EH (cell line): ENCODE measurements at regions not wholly inside any gene's neighbourhood (a gene's known extent, or its start where the extent isn't known, plus 50 kb on each side); places are given as distances from the start of the nearest gene placed in this dataset.
"Not testable (repeated sequence)": the region's sequence is repeated elsewhere in the genome, so short reads cannot be mapped to it uniquely, and the experiment has no call there.

ENCODE experiments used
- DNase-seq: peaks from one replicate; pipeline ENCODE4 v3.0.0-alpha.2; 2015; ENCODE audit warnings: low read depth

GRCh38 chr1:25171013-25171412, 61.3 kb downstream of the SYF2 start:
- not testable (repeated sequence) for DNase-seq

GRCh38 chr1:25170439-25170838, 61.9 kb downstream of the SYF2 start:
- no peak for DNase-seq

- DNase-seq, result no peak
Observed at GRCh38 chr1:25169610-25170009, 62.7 kb downstream of the SYF2 start.

DNA sequence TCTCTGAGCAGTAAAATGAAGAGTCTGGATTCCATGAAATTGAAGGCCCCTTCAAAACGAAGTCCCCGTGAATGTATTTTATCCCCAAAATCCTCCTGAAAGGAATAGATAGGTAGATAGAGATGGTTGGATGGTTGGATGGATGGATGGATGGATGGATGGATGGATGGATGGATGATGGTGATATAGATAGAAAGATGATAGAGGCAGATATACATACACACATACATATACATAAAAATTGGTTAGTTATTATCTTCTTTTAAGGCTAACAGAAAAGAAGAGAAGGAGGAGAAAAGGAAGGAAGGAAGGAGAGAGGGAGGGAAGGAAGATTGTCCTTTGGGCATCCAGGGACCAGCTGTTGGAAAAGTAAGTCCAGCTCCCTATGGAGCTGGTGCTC, 63.1 kb downstream of the SYF2 start:
- no peak for DNase-seq

DNA sequence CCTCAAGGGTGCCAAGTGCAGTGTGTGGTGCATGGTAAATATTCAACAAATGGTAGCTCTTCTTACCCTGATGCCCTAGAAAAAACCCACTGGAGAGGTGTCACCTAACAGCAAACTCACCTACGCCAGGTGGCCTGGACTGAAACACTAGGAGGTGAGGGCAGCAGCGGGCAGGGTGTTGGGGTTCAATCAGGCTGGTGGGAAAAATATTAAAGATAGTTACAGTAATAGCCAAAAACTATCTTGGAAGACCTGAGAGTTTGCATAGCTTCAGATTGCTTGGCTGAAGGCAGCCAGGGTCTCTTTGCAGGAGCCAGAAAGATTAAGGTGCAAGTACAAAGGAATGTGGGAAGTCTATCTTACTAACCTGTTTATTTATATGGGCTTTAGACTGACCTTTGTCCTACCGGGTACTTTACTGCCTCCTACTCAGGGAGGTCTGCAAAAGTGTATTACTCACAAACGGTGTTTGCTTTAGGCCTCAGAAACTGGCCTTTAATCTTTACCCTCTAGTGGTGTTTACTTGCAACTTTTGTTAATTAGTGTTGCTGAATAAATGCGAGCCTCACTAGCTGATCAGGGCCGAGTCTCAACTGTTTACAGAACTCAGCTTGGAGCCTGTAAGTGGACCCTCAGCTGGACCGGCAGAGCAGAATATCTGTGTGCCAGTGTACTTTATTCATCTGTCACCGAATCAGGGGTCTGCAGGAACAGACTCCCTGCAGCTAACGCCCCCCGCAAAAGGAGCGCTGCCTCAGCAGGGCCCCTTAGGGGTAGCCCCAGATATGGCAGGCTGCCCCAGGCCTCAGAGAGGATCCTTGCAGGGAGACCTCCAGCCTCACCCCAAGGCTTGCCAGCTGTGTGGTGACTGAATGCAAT, 63.9 kb downstream of the SYF2 start:
- no peak for DNase-seq

DNA sequence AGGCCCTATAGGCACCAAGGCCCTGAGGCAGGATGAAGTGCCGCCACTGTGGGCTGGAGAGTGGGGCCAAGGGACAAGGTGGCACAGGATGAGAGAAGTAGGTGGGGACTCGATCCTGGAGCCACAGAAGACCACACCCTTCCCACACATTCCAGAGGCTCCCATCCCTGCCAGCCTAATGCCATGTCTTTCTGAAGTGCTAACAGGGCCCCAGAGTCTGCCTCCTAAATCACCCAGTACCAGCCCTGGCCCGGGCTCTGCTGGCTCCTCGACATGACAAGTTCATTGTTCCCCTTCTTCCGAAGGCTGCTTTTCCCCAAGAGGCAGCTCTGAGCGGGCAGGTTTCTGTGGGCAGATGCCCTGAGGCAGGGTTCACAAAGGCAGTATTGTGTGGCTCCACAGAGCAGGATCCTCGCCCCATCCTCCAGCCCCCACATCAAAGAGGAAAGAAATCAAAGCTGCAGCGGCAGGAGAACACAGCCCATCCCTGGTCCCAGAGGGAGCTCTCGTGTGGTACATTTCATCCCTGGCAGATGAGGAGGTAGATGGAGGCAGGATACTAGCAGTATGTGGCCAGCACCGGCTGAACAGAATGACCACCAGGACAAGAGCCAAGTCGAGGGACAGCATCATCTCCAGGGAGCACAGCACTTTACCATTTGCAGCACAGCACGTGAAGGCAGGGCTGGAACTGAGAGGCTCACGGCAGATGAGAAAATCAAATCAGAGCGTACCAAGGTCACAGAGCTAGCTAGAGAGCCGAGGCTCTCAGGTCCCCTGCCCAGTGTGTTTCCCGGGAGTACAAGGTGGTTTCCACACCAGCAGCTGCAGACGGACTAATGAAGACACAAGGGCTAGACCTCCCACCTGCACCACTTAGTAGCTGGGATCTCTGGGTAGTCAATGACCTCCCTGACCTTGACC, 64.8 kb downstream of the SYF2 start:
- no peak for DNase-seq

GRCh38 chr1:25166847-25167246, 65.5 kb downstream of the SYF2 start:
- DNase-seq, result no peak

DNA sequence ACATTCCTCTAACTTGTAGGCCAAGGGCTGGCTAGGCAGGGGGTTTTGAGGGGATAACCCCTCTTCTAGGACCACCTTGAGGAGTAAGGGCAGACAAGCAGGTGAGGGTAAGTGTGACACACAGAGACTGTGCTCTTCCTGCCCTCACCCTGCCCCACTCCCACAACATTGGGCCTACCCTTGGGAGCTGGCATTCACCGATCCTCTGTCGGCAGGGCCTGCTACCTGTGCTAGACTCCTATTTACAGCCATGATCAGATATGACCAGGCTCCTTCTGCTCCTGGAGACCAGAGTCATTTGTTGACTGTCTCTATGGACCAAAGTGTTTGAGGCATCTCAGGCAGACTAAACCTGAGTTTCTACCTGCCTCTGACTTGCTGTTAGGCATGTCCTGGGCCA, 68.3 kb downstream of the SYF2 start:
- DNase-seq, result no peak

DNA sequence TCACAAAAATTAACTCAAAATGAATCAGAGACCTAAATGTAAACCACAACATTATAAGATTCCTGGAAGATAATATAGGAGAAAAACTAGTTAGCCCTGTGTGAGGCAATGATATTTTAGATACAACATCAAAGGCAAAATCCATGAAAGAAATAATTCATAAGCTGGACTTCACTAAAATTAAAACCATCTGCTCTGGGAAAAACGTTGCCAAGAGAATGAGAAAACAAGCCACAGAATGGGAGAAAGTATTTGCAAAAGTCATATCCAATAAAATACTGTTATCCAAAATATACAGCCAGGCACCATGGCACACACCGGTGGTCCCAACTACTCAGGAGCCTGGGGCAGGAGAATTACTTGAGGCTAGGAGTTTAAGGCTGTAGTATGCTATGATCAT, 70.3 kb downstream of the SYF2 start:
- peak; percentile 34 for DNase-seq

DNA sequence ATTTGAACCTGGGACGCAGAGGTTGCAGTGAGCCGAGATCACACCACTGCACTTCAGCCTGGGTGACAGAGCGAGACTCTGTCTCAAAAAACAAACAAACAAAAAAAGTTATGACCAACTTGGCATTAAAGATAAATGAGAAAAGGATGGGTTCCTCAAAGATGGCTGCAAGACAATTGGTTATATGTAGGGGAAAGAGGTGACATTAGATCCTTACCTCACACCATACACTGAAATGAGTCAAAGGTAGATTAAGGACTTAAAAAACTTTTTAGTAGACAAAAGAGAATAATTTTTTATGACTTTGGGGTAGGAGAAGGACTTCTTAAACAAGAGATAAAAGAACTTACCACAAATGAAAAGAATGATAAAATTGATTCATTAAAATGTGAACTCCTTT, 74.5 kb downstream of the SYF2 start:
- no peak for DNase-seq

GRCh38 chr1:25150985-25151495, 81.3 kb downstream of the SYF2 start:
- DNase-seq, result no peak

DNA sequence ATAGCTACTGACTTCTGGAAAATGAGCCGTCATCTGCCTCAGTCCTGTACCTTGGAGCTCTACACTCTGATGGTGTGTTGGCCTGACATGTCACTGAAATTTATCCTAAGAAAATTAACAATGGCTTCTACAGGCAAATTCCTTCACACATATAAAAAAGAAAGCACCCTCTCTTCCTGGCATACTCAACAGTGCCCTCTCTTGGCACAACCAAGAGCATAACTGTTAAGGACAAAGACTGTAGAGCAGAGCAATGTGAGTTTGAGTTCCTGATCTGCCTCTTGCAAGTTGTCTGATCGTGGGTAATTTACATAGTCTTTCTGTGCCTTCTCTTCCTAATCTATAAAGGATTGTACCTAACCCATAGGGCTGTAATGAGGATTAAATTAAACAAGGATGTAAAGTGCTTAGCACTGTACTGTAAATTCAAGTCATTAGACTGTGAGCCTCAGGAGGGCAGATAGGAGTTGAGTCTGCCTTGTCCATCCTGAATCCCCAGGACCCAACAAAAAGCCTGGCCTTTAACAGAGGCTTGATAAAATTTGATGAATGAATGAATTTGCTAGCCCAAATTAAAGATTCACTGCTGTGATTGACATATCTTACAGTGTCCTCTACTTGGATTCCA, 83.5 kb downstream of the SYF2 start:
- DNase-seq, result peak; percentile 30

- no peak for DNase-seq
Observed at GRCh38 chr1:25146451-25146855, 85.8 kb downstream of the SYF2 start.

GRCh38 chr1:25145775-25146393, 86.4 kb downstream of the SYF2 start:
- DNase-seq, result no peak

- DNase-seq, result peak; percentile 45
Observed at GRCh38 chr1:25140073-25140797, 92.1 kb downstream of the SYF2 start.

DNA sequence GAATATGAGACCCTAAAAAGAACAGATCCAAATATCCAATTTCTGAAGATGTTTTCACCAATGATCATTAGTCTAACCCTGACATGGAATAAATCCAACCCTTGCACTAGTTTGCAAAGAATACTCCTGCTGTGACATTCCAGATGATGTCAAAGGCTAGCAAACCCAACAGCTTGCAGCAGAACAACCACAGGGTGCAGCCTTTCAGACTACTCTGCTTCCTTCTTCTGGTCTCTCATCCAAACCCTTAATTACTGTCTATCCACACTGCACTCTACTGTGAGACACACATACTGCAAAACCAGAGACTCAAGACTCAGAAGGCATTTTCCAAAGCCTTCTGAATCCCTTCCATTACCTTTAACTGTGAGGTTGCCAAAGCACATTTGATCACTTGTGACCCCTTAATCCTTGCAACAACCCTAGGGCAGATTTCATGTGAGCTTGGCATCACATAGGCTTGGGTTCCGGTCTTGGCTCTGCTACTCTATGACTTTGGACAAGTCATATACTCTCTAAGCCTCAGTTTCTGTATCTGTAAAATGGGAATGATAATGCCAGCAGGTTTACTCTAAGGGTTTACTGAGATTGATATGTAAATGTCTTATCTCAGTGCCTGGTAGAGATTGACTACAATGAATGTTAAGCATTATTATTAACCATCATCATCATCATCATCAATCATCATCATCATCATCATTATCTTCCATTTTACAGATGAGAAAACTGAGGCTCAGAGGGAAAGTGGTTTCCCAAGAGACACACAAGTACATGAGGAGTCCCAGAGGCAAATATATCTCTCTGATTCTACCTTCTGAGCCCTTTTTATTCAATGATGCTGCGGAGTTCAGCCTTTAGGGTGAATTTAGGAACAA, 94.5 kb downstream of the SYF2 start:
- peak; percentile 8 for DNase-seq

DNA sequence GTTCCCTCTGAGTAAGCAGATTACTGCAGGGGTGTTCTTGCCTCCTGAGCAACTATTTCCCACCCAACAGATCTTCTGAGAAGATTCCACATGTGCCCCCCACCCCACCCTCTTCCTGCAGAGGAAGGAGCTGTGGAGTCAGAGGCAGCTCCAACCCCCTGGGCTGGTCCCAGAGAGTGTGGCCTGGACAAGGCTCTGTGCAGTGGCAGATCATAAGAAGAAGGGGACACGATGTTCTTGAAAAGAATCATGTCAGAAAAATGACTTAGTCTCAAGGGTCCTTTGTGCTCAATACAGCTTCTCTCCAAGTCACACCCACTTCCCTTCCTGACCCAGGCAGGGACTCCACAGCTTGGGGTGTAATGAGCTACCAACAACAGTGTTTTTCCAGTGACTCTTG, 95.2 kb downstream of the SYF2 start:
- DNase-seq, result no peak

DNA sequence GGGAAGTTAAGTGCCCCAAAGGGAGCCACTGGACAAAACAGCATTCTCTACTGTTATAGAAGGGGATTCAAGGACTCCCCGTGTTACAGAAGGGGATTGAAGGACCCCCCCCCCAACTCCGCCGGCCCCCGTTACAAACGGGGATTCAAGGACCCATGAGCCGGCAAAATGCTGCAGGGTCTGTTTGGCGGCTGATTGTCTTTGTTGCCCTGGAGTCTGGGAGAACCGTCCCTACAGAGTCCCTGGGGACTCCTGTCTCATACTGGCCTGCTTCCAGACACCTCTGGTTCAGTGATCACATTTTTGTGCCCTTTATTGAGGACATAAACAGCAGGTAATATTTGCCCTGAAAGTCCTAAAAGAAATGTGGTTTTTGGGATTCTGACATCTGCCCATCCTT, 96.4 kb downstream of the SYF2 start:
- DNase-seq, result no peak

DNA sequence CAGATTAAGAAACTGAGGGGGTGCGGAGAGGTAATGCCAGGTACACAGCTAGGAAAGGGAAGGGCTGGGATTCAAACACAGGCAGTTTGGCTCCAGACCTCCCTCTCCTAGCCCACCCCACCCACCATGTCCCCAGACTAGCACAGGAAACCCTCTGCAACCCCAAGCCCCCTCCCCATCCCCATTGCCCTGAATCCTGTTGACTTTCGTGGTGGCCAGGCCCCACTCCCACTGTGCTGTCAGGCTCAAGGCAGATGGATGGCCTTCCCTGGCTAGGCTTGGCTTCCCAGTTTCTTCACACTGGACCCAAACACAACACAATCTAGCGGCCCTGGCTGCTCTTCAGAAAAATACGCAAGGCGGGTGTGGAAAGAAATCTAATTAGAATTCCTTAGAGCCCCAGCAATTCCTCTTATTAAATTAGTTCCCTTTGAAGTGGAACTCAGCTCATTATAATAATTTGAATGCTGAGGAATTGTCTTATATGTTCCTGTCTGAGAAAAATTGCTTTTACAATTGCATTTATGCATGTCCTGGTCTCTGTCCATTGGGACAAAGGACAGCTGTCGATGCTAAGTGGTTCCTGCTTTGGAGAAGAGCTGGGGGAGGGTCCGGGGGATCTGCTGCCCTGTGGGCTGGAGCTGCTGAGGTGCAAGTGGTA, 97.4 kb downstream of the SYF2 start:
- DNase-seq, result no peak

- no peak for DNase-seq
Observed at GRCh38 chr1:25134307-25134706, 98.0 kb downstream of the SYF2 start.
